ENCODE measurements at regions not wholly inside any gene's neighbourhood (a gene's known extent, or its start where the extent isn't known, plus 50 kb on each side); places are given as distances from the start of the nearest gene placed in this dataset.

- TF ChIP-seq CTCF (IDR thresholded peaks at IDR 0.05; ENCODE audit: insufficient read depth, missing control alignments) = no peak
- FAIRE-seq (no peak), DNase-seq (ENCODE audit: insufficient read length, low spot score) (no peak)
These were observed 75.9 kb upstream of the CST7 start for GRCh38 chr20:24873025-24873620.

GRCh38 chr20:24875078-24875477 lies 74.0 kb upstream of the CST7 start:
- FAIRE-seq = no peak
- TF ChIP-seq CTCF (IDR thresholded peaks at IDR 0.05; ENCODE audit: insufficient read depth, missing control alignments) = no peak
- no peak for DNase-seq (ENCODE audit: insufficient read length, low spot score)

GRCh38 chr20:24877652-24878051 lies 71.4 kb upstream of the CST7 start:
- DNase-seq (ENCODE audit: insufficient read length, low spot score) (no peak), FAIRE-seq (no peak)
- TF ChIP-seq CTCF (IDR thresholded peaks at IDR 0.05; ENCODE audit: insufficient read depth, missing control alignments) = no peak

- TF ChIP-seq CTCF (IDR thresholded peaks at IDR 0.05; ENCODE audit: insufficient read depth, missing control alignments) = no peak
- DNase-seq (ENCODE audit: insufficient read length, low spot score) (no peak), FAIRE-seq (no peak)
These were observed 70.4 kb upstream of the CST7 start for GRCh38 chr20:24878657-24879056.

GRCh38 chr20:24879875-24880274 lies 69.2 kb upstream of the CST7 start:
- no peak for DNase-seq (ENCODE audit: insufficient read length, low spot score)
- no peak for FAIRE-seq
- no peak for TF ChIP-seq CTCF (IDR thresholded peaks at IDR 0.05; ENCODE audit: insufficient read depth, missing control alignments)

- FAIRE-seq (no peak), DNase-seq (ENCODE audit: insufficient read length, low spot score) (no peak)
- TF ChIP-seq CTCF (IDR thresholded peaks at IDR 0.05; ENCODE audit: insufficient read depth, missing control alignments) = no peak
These were observed 68.7 kb upstream of the CST7 start for GRCh38 chr20:24880356-24880755.

- DNase-seq (ENCODE audit: insufficient read length, low spot score) (no peak), FAIRE-seq (no peak)
- TF ChIP-seq CTCF (IDR thresholded peaks at IDR 0.05; ENCODE audit: insufficient read depth, missing control alignments) = no peak
These were observed 58.8 kb upstream of the CST7 start for GRCh38 chr20:24890286-24890685.

Data from D721Med (cell line).